ENCODE measurements at regions not wholly inside any gene's neighbourhood (a gene's known extent, or its start where the extent isn't known, plus 50 kb on each side); places are given as distances from the start of the nearest gene placed in this dataset.
"Not testable (repeated sequence)": the region's sequence is repeated elsewhere in the genome, so short reads cannot be mapped to it uniquely, and the experiment has no call there.

- Histone ChIP-seq H3K9me3 (no peaks in the 10 kb centered on the region), H3K27ac (no peak overlapping the region), H3K36me3 (no peaks in the 10 kb centered on the region), H3K4me3 (no peak overlapping the region), H3K27me3 (no peaks in the 10 kb centered on the region), H3K4me1 (no peaks in the 10 kb centered on the region)
- no peak for DNase-seq
- TF ChIP-seq POLR2A (IDR thresholded peaks at IDR 0.05) (no peak), CTCF (IDR thresholded peaks at IDR 0.05) (no peak)
Observed at GRCh38 chr3:95334461-95334860, 1271.6 kb downstream of the NSUN3 start.

GRCh38 chr3:95335517-95335916, 1272.7 kb downstream of the NSUN3 start:
- no peak for DNase-seq
- Histone ChIP-seq H3K36me3 (no peaks in the 10 kb centered on the region), H3K4me1 (no peaks in the 10 kb centered on the region), H3K27ac (no peak overlapping the region), H3K9me3 (no peaks in the 10 kb centered on the region), H3K27me3 (no peaks in the 10 kb centered on the region), H3K4me3 (no peak overlapping the region)
- TF ChIP-seq CTCF (IDR thresholded peaks at IDR 0.05): no peak
- no peak for TF ChIP-seq POLR2A (IDR thresholded peaks at IDR 0.05)

- no peaks in the 10 kb centered on the region for H3K9me3 ChIP-seq
- H3K27ac ChIP-seq: no peak overlapping the region
- no peak for TF ChIP-seq POLR2A (IDR thresholded peaks at IDR 0.05)
- TF ChIP-seq CTCF (IDR thresholded peaks at IDR 0.05): no peak
- no peaks in the 10 kb centered on the region for H3K4me1 ChIP-seq
- no peaks in the 10 kb centered on the region for H3K36me3 ChIP-seq
- no peak for DNase-seq
- H3K27me3 ChIP-seq: no peaks in the 10 kb centered on the region
- H3K4me3 ChIP-seq: no peak overlapping the region
Observed at GRCh38 chr3:95338446-95338845, 1275.6 kb downstream of the NSUN3 start.

GRCh38 chr3:95341314-95341713, 1278.5 kb downstream of the NSUN3 start:
- no peaks in the 10 kb centered on the region for H3K36me3 ChIP-seq
- no peaks in the 10 kb centered on the region for H3K9me3 ChIP-seq
- no peaks in the 10 kb centered on the region for H3K4me1 ChIP-seq
- H3K4me3 ChIP-seq: no peak overlapping the region
- H3K27ac ChIP-seq: peak overlapping the region in 1 of 4 donors; percentile 26
- peak in 2 of 3 donors; percentile 53 to 73 for DNase-seq
- TF ChIP-seq POLR2A (IDR thresholded peaks at IDR 0.05) (no peak), CTCF (IDR thresholded peaks at IDR 0.05) (no peak)
- H3K27me3 ChIP-seq: no peaks in the 10 kb centered on the region

GRCh38 chr3:95343228-95343627, 1280.4 kb downstream of the NSUN3 start:
- Histone ChIP-seq H3K4me3 (no peak overlapping the region), H3K27ac (no peak overlapping the region), H3K4me1 (no peaks in the 10 kb centered on the region), H3K36me3 (no peaks in the 10 kb centered on the region), H3K9me3 (no peaks in the 10 kb centered on the region), H3K27me3 (no peaks in the 10 kb centered on the region)
- TF ChIP-seq CTCF (IDR thresholded peaks at IDR 0.05) (peak in 3 of 6 experiments; percentile 17 to 19 (median 19)), POLR2A (IDR thresholded peaks at IDR 0.05) (no peak)
- peak in 1 of 3 donors; percentile 58 for DNase-seq

- TF ChIP-seq CTCF (IDR thresholded peaks at IDR 0.05) (no peak), POLR2A (IDR thresholded peaks at IDR 0.05) (no peak)
- Histone ChIP-seq H3K9me3 (no peaks in the 10 kb centered on the region), H3K4me1 (no peaks in the 10 kb centered on the region), H3K4me3 (no peak overlapping the region), H3K27me3 (no peaks in the 10 kb centered on the region), H3K27ac (no peak overlapping the region), H3K36me3 (no peaks in the 10 kb centered on the region)
- no peak for DNase-seq
Observed at GRCh38 chr3:95343767-95344166, 1280.9 kb downstream of the NSUN3 start.

GRCh38 chr3:95347936-95348335, 1285.1 kb downstream of the NSUN3 start:
- not testable (repeated sequence) for H3K4me1 ChIP-seq, DNase-seq, H3K9me3 ChIP-seq, H3K4me3 ChIP-seq, H3K27ac ChIP-seq, H3K27me3 ChIP-seq, H3K36me3 ChIP-seq
